AG04450 (cell line): ENCODE measurements at regions not wholly inside any gene's neighbourhood (a gene's known extent, or its start where the extent isn't known, plus 50 kb on each side); places are given as distances from the start of the nearest gene placed in this dataset.
"Not testable (repeated sequence)": the region's sequence is repeated elsewhere in the genome, so short reads cannot be mapped to it uniquely, and the experiment has no call there.

Experiments used
- CTCF ChIA-PET: fragments of 300-600, 350-600 bp; formaldehyde crosslinking; extraction: SDS; loops from one replicate; lab custom pipeline; 2022; ENCODE audit warnings: antibody characterized with exemption, inconsistent platforms; lab: Charles Lee
- POLR2A ChIA-PET: fragments of 350-600 bp; formaldehyde crosslinking; extraction: SDS; loops from one replicate; lab custom pipeline; 2021; ENCODE audit warnings: antibody characterized with exemption, inconsistent platforms; lab: Yijun Ruan, JAX
- DNase-seq: peaks from one replicate; pipeline ENCODE4 v3.0.0-alpha.2; 2011; ENCODE audit warnings: low read depth, low spot score
- H3K27ac ChIP-seq: one replicate; pipeline ENCODE4 v1.5.1; 2012; ENCODE audit warnings: low read depth, low read length, control low read depth
- H3K27me3 ChIP-seq: one replicate; pipeline ENCODE4 v1.6.0; 2012; ENCODE audit warnings: low read length; ENCODE audit not compliant: control insufficient read depth, insufficient read depth
- H3K4me3 ChIP-seq: 2 replicates; pipeline ENCODE4 v1.5.1; 2011; ENCODE audit warnings: mild to moderate bottlenecking, low read depth, low read length, control low read depth
- H3K9me3 ChIP-seq: 2 replicates; pipeline ENCODE4 v1.5.1; 2012; ENCODE audit warnings: low read length; ENCODE audit not compliant: control insufficient read depth, insufficient read depth
- TF ChIP-seq, protein P1 (sequence below): IDR thresholded peaks from 2 replicates; pipeline ENCODE4 v1.5.1; 2011; ENCODE audit warnings: low read depth, low read length, control low read depth, inconsistent platforms

DNA sequence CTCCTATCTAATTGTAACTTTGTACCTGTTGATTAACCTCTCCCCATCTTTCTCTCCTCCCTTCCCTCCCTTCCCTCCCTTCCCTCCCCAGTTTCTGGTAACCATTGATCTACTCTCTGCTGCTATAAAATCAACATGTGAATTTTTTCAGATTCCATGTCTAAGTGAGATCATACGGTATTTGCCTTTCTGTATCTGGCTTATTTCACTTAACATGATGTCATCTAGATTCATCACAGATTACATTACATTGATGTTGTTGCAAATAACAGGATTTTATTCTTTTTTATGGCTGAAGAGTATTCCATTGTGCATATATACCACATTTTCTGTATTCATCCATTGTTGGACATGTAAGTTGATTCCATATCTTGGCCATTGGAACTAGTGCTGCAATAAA, 68.0 kb upstream of the FBXO33 start:
- no peak for DNase-seq
- H3K9me3 ChIP-seq: peaks cover 9% of the 10 kb centered on the region; the same call in 1 of the 2 replicates
- CTCF ChIA-PET: interaction anchor here (1.0 kb wide), 1 partner anchor 11 kb away, joined by 3 read pairs; no protein-coding TSS in a partner anchor
- H3K27me3 ChIP-seq: no peaks in the 10 kb centered on the region
- POLR2A ChIA-PET: no interaction called here
- no peak overlapping the region for H3K4me3 ChIP-seq
- H3K27ac ChIP-seq: no peak overlapping the region
- TF ChIP-seq, protein P1, sequence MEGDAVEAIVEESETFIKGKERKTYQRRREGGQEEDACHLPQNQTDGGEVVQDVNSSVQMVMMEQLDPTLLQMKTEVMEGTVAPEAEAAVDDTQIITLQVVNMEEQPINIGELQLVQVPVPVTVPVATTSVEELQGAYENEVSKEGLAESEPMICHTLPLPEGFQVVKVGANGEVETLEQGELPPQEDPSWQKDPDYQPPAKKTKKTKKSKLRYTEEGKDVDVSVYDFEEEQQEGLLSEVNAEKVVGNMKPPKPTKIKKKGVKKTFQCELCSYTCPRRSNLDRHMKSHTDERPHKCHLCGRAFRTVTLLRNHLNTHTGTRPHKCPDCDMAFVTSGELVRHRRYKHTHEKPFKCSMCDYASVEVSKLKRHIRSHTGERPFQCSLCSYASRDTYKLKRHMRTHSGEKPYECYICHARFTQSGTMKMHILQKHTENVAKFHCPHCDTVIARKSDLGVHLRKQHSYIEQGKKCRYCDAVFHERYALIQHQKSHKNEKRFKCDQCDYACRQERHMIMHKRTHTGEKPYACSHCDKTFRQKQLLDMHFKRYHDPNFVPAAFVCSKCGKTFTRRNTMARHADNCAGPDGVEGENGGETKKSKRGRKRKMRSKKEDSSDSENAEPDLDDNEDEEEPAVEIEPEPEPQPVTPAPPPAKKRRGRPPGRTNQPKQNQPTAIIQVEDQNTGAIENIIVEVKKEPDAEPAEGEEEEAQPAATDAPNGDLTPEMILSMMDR: no peak

DNA sequence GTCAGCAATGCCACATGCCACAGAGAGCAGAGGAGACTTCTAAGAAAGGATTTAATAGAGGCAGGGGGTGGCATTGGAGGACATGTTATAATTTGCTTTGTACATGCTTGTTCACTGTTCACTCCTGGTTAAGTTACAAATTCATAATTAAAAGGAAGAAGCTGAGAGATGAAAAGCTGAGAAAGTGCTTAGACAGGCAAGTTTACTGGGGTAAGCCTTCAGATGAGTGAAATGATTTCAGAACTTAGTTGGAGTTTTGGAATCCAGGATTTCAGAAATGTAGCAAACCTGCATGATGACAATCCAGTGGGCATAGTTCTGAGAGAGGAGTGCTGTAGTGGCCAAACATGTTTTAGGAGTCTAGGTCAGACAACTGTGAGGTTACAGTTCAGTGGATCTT, 67.3 kb upstream of the FBXO33 start:
- POLR2A ChIA-PET: no interaction called here
- Histone ChIP-seq H3K4me3 (no peak overlapping the region), H3K27ac (no peak overlapping the region), H3K9me3 (peaks cover 5% of the 10 kb centered on the region; the same call in 1 of the 2 replicates), H3K27me3 (no peaks in the 10 kb centered on the region)
- CTCF ChIA-PET: interaction anchor here (0.8 to 1.0 kb wide), 2 partner anchors 8 to 11 kb away, joined by 3 read pairs; no protein-coding TSS in a partner anchor
- TF ChIP-seq, protein P1: no peak
- no peak for DNase-seq

DNA sequence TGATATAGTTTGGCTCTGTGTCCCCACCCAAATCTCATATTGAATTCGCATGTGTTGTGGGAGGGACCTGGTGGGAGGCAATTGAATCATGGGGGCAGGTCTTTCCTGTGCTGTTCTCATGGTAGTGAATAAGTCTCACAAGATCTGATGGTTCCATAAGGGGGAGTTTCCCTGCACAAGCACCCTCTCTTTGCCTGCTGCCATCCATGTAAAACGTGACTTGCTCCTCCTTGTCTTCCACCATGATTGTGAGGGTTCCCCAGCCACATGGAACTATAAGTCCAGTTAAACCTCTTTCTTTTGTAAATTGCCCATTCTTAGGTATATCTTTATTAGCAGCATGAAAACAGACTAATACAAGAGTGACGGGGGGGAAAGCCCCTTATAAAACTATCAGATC, 65.4 kb upstream of the FBXO33 start:
- POLR2A ChIA-PET, DNase-seq, CTCF ChIA-PET: not testable (repeated sequence)

DNA sequence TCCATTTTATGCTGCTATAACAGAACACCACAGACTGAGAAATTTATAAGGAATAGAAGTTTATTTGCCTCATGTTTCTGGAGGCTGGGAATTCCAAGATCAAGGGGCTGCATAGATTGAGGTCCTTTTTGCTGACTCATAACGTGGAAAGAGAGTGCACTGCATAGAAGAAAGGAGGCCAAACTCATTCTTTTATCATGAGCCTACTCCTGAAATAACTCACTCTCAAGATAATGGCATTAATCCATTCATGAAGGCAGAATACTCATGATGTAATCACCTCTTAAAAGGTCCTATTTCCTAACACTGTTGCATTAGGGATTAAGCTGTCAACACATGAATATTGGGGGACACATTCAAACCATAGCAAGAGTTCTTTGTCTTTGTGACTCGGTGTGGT, 60.0 kb upstream of the FBXO33 start:
- H3K27me3 ChIP-seq: no peaks in the 10 kb centered on the region
- no peak overlapping the region for H3K4me3 ChIP-seq
- CTCF ChIA-PET: no interaction called here
- POLR2A ChIA-PET: no interaction called here
- H3K27ac ChIP-seq: no peak overlapping the region
- TF ChIP-seq, protein P1: no peak
- DNase-seq: peak; percentile 55
- peaks cover 5% of the 10 kb centered on the region; the same call in 1 of the 2 replicates for H3K9me3 ChIP-seq

More for the DNA sequence above, 65.4 kb upstream of the FBXO33 start:
- not testable (repeated sequence) for H3K27me3 ChIP-seq, H3K9me3 ChIP-seq, H3K27ac ChIP-seq, H3K4me3 ChIP-seq

DNA sequence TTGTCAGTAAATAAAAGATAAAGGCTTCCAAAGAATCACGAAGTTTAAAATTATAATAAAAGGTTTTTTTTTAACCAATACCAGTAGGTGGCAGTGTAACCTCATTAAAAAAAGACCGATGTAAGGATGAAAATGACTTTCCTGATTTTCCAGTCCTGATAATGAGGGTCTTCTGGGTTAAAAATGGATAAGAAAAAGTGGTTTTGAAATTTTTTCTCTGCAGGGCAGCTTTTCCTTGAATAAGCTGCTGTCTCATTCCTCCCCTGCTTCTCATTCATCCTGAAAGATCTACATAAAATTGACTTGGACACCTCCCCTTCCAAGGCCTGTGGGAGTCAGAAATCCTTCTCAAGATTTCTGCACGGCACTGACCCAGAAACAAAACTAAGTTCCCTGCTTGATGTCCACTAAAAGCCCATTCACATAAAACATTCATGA, 58.9 kb upstream of the FBXO33 start:
- Histone ChIP-seq H3K27ac (no peak overlapping the region), H3K27me3 (no peaks in the 10 kb centered on the region), H3K4me3 (no peak overlapping the region), H3K9me3 (no peaks in the 10 kb centered on the region)
- TF ChIP-seq, protein P1: peak; percentile 51
- no peak for DNase-seq
- CTCF ChIA-PET: interaction anchor here (0.7 to 1.1 kb wide), 3 partner anchors 8 to 27 kb away, joined by 3 to 5 read pairs (median 5); no protein-coding TSS in a partner anchor
- POLR2A ChIA-PET: no interaction called here
